ENCODE measurements at regions not wholly inside any gene's neighbourhood (a gene's known extent, or its start where the extent isn't known, plus 50 kb on each side); places are given as distances from the start of the nearest gene placed in this dataset.
"Not testable (repeated sequence)": the region's sequence is repeated elsewhere in the genome, so short reads cannot be mapped to it uniquely, and the experiment has no call there.

- no peak for DNase-seq (ENCODE audit: low read depth, low spot score)
Measured at GRCh38 chr11:92425127-92425526, 200.5 kb downstream of the FAT3 start.

DNA sequence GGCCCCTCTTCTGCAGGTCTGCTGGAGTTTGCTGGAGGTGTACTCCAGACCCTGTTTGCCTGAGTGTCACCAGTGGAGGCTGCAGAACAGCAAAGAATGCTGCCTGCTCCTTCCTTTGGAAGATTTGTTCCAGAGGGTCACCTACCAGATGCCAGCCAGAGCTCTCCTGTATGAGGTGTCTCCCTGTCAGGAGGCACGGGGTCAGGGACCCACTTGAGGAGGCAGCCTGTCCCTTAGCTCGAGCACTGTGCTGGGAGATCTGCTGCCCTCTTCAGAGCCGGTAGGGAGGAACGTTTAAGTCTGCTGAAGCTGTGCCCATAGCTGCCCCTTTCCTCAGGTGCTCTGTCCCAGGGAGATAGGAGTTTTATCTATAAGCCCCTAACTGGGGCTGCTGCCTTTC, 207.9 kb downstream of the FAT3 start:
- DNase-seq (ENCODE audit: low read depth, low spot score): no peak

DNA sequence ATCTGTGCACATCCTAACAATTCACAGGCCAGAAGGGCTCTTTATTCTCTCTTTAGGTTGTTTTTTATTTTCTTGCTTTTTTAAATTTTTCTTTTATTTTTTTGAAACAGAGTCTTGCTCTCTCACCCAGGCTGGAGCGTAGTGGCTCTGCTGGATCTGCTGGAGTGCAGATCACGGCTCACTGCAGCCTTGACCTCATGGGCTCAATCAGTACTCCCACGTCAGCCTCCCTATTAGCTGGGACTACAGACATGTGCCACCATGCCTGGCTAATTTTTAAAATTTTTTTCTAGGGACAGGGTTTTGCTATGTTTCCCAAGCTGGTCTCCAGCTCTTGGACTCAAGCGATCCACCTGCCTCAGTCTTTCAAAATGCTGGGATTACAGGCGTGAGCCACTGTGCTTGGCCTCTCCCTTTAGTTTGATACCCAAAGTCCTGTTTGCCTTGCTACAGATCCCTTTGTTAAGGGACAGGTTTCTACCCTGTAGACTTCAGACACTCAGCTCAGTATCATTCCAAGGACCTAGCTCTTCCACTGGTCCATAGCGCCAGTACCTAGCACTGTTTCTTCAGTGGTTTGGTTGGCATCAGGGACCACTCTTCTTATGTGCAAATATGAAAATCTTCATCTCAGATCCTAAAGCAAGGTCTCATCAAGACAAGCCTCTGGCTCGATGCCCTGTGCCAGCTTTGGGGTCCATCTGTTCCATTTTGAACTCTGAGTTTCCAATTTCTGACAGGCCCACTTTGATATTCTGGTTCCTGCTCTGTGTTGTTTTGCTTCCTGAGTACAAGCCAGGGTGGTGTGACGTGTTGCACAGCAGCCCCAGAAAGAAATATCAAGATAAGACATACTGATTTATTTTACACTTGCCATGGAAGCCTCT, 211.7 kb downstream of the FAT3 start:
- DNase-seq (ENCODE audit: low read depth, low spot score): no peak

DNA sequence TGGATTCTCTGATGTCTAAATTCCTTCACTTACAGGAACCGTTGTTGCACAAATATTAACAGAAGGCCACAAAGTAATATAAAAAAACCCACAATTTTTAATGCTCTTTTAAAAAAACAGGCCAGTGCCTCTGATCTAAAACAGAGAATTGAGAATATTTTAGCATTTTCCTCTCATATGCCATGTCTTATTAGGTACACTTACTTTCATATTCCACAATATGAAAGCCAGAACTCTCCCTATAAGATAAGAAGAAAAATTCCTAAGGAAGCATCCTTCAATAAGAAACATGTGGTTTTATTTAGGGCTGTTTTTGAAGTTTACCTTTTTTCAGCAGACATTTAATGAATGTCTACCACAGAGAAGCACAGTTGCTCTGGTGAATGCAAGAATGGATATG, 214.5 kb downstream of the FAT3 start:
- no peak for DNase-seq (ENCODE audit: low read depth, low spot score)

GRCh38 chr11:92440701-92441442, 216.3 kb downstream of the FAT3 start:
- peak; percentile 65 for DNase-seq (ENCODE audit: low read depth, low spot score)

- DNase-seq (ENCODE audit: low read depth, low spot score): no peak
Measured at GRCh38 chr11:92441443-92441726, 216.8 kb downstream of the FAT3 start.

GRCh38 chr11:92443199-92443598, 218.6 kb downstream of the FAT3 start:
- no peak for DNase-seq (ENCODE audit: low read depth, low spot score)

DNA sequence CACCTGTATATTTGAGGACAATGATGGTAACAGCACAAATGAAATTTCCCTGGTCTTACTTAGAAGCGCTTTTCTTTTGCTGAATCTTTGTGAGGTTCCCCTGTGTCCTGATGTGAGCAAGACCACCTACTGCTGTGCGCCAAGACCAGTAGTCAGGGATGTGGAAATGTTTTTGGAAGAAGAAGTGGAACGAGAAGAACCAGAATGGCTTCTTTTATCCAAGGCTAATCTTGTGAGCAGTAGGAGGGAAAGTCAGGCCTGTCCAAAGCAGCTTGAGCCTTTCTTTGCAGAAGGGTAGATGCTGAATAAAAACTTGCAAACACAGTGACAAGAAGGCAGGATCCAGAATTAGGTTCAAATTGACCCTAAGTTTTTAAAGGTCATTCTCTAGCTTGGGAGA, 223.0 kb downstream of the FAT3 start:
- DNase-seq (ENCODE audit: low read depth, low spot score): peak; percentile 58

DNA sequence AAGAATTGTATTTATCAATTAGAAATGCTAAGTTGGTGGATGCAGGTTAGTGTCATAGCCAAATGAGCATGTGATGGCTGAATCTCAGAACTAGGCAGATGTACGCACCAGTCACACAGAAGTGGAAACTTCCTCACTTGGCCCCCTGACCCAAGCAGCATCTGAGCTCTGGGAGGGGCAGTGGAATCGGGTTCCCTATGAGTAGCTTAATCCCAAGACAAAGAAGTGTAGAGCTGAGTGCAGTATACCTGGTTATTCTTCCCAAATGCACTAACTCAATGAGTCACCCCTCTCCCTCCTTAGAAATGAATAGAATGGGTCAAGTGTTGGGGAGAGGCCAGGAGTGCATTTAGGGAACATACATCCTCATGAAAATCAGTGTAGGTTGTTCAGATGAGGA, 224.6 kb downstream of the FAT3 start:
- no peak for DNase-seq (ENCODE audit: low read depth, low spot score)

DNA sequence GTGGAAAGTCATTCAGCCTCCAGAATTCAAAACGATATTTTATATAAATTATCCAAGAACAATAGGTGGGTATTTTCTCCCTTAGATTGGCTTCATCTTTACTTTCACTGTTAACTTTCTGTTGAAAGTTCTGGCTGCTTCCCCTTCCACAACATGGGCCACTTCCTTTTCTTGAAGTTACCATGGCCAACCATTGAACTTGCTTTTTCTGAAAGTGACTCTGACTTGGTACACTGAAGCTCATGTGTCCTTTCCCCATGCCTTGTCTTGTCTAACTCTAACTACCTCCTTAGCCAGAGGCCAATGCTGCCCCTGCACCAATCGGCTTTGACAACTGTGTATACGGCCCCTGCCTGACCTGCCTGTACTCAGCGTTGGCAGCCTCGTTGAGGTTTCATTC, 225.2 kb downstream of the FAT3 start:
- DNase-seq (ENCODE audit: low read depth, low spot score): no peak

DNA sequence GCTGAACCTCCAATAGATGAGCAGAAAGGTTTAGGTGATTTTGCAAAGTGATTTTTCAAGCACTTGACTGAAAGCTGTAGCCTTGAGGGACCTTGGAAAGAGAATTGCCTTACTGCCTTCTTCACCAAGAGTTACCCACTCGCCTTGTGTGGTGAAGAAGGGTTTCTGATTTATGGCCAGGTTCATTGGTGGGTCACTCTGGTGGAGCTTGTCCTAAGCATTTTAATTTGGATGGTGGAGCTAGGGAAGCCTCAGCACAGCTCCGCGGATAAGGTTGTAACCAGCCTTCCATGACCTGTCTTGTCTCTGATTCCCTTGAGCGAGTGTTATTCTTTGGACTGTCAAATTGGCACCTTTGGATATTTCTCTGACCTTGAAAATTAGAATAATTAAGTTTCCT, 226.4 kb downstream of the FAT3 start:
- DNase-seq (ENCODE audit: low read depth, low spot score): no peak

- DNase-seq (ENCODE audit: low read depth, low spot score): no peak
Measured at GRCh38 chr11:92453055-92453454, 228.4 kb downstream of the FAT3 start.

DNA sequence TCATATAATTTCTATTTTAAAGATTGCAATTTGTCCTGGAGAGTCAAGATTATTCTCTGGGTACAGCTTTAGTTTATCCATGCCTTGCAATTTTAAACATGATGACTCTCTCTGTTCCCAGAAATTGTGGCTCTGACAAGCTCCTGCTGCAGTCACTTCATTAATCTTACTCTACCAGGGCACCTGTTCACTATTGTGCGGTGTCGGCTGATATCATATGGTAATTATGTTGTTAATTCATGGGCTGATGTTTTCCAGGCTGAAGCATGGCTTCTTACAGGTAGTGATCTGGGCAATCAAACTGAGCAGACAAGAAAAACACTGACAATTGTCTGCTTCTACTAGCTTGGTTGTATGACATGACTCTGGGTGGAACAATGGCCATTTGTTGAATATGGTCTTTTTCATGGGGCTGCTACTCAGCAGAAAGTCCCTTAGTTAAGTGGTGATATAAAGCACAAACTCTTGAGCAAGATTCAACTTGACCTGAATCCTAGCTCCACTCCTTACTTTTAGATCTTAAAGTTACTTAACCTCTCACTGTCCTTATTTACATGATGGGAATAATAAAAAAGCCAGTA, 230.7 kb downstream of the FAT3 start:
- no peak for DNase-seq (ENCODE audit: low read depth, low spot score)

DNA sequence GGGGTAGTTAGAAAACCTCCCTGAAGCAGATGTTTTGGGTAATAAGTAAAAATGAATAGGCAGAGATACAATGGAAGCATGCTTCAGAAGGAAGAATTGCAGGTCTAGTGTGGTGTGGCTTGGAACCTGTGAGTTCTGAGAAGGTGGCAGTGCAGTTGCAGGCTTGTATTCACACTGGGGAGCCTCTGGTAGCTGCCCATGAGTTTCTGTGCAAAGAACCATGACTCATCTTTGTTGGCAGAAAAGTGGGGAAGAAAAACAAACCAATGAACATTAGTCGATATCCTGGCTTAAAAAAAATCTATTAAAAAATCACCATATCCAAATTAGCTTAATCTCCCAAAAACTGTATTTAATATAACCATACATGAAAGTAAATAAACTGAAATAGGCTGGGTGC, 232.6 kb downstream of the FAT3 start:
- no peak for DNase-seq (ENCODE audit: low read depth, low spot score)

- no peak for DNase-seq (ENCODE audit: low read depth, low spot score)
Measured at GRCh38 chr11:92458486-92458885, 233.9 kb downstream of the FAT3 start.

GRCh38 chr11:92460213-92460612, 235.6 kb downstream of the FAT3 start:
- DNase-seq (ENCODE audit: low read depth, low spot score): no peak

GRCh38 chr11:92461447-92461846, 236.8 kb downstream of the FAT3 start:
- no peak for DNase-seq (ENCODE audit: low read depth, low spot score)

GRCh38 chr11:92462821-92463220, 238.2 kb downstream of the FAT3 start:
- no peak for DNase-seq (ENCODE audit: low read depth, low spot score)

GRCh38 chr11:92464822-92465221, 240.2 kb downstream of the FAT3 start:
- DNase-seq (ENCODE audit: low read depth, low spot score): no peak

GRCh38 chr11:92465410-92465809, 240.8 kb downstream of the FAT3 start:
- DNase-seq (ENCODE audit: low read depth, low spot score): not testable (repeated sequence)

- DNase-seq (ENCODE audit: low read depth, low spot score): no peak
Measured at GRCh38 chr11:92473736-92474135, 249.1 kb downstream of the FAT3 start.

GRCh38 chr11:92475316-92475715, 250.7 kb downstream of the FAT3 start:
- DNase-seq (ENCODE audit: low read depth, low spot score): no peak

DNA sequence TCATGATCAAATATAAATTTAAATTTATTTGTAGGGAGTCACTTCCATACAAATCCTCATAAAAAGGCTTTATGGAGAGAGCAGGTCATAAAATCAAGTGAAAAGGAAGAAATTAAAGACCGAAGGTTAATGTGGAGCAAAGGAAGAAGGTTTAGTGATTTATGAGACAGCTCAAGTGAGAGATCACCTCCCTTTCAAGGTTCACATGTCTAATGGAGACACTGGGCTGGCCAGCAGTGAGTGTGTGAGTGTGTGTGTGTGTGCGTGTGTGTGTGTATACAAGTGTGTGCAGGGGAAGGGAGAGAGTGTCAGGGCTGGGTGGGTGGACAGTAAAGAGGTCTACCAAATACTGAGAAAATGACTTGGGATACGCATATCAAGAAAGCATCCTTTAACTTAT, 251.2 kb downstream of the FAT3 start:
- DNase-seq (ENCODE audit: low read depth, low spot score): no peak
